ENCODE measurements at regions not wholly inside any gene's neighbourhood (a gene's known extent, or its start where the extent isn't known, plus 50 kb on each side); places are given as distances from the start of the nearest gene placed in this dataset.
"Not testable (repeated sequence)": the region's sequence is repeated elsewhere in the genome, so short reads cannot be mapped to it uniquely, and the experiment has no call there.

DNA sequence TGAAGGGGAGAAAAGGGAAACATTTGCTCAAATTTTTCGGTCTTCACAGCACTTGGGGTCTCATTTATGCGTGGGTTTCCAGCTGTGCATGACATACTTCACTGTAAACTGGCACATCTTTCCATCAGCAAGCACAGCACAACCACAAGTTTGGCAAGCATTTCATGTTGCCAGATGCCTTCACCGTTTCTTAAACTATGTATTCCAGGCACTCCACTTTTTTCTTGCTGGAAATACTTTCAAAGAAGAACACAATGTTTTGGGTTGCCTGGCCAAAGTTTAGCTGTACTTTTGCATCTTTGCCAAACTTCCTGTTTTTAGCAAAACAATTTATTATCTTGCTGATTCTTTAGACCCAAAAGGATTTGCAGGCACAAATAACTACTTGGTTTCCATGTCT, 194.6 kb upstream of the MEIS1 start:
- no peak for DNase-seq

DNA sequence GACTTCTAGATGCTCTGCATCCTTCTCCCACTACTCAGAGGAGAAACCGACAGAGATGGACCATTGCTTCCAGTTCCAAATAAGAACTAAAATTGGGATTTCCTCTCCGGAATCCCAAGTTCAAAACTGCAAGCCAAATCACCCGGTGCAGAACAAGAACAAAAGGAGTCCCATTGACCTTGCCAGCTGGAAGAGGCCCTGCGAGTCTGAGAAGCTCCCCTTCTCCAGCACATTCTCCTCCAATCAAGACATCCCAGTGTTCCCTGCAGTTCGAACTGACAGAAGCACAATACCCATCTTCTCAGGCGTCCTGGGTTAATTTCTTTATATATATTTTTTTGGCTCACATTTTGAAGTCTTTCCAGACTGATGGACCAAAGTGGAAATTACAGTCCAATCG, 195.3 kb upstream of the MEIS1 start:
- DNase-seq: no peak

DNA sequence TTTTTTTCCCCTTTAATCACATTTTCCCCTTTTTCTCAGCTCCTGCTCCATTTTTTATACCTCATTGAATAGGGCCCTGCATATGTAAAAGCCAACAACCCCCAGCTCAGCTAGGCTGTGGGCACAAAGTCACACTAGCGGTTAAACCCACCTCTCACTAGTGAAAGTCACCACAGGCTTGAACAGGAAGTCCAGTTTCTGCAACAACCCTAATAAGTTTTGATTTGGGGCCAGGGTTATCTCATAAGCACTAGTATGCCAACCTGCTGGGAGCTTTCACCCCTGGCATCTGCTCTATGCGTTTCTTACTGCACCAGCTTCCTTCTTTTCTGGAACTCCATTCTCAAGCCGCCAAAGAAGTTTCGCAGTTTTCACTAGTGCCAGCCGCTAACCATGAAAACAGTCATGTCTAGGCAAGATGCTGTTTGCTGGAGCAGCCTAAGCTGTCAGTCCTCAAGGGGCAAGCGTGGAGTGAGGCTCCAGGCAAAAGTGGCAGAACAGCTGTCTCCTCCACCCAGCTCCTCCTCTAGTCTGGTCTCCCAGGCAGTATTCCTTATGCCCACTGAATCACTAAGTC, 197.0 kb upstream of the MEIS1 start:
- no peak for DNase-seq

DNA sequence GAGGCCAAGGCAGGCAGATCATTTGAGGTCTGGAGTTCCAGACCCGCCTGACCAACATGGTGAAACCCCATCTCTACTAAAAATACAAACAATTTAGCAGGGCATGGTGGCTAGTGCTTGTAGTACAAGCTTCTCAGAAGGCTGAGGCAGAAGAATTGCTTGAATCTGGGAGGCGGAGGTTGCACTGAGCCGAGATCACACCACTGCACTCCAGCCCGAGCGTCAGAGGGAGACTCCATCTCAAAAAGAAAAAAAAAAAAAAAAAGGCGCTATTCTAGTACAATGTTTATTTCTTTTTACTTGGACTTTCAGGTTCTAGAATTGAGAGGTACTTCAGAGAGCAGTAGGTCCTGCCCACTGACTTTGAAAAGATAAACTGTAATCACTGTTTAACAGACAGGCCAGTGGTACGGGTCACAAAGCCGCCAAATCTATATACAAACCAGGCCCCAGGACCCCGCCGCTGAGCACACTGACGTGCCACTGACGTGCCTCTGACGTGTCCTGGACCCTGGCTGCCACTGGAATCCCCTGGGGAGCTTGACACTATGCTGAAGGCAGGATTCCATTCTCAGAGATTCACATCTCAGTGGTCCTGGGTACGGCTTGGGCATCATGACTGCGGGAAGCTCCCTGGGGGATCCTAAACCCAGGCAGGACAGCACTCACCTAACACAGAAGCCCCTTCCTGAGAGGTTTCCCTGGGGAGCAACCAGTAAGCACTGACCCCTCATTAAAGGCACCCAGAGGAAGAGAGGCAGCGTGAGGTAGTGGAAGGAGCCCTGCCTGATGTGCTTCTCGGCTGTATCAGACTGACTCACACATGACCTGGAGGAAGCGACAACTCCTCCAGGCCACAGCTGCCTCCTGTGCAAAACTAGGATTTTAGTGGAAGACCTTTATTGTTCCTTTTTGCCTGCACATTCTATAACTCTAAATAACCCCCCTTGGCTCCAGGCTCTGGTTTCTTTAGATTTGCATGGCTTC, 197.8 kb upstream of the MEIS1 start:
- no peak for DNase-seq

DNA sequence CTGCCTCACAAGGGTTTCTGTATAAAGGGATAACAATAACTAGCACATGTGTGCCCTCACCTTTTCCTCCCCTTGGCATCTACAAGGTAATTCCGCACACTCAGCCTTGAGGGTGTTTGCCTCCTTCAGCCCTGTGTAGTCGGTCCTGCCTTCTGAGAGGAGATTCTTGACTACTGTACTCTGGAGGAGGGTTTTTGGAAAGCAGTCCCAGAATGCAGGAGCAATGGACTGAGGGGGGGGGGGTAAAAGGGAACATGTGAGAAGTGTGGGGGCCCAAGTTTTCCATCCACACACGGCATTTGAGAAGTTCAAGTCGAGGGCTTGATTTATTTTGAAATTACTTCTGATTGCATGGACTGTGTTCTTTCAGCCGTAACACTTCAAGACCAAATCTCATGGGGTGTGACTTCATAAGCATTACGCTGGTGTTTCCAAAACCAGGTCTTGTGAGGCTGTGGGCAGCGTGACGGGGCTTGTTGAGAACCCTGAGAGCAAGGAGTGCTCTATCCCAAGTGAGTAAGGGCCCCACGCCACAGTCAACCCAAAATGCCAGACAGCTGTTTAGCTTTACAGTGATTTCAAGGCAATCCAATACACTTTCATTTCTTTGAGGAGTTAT, 198.7 kb upstream of the MEIS1 start:
- DNase-seq: no peak

DNA sequence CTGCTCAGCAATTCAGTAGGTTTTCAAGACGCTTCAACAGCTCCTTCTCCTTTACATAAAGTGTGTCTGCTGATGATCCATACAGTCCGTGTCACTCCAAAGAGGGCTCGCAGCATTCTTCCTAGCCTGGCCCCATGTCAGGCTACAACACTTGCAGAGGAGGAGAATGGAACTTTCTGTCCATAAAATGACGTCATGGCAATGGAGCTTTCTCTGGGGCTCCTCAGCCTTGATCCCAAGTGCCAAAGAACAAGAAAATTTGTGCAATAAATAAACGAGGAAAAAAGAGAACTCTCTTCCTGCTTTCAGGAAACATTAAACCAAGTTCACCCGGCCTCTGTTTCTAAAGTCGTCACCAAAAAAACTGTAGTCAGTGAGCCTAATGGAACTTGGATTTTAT, 199.5 kb upstream of the MEIS1 start:
- no peak for DNase-seq

DNA sequence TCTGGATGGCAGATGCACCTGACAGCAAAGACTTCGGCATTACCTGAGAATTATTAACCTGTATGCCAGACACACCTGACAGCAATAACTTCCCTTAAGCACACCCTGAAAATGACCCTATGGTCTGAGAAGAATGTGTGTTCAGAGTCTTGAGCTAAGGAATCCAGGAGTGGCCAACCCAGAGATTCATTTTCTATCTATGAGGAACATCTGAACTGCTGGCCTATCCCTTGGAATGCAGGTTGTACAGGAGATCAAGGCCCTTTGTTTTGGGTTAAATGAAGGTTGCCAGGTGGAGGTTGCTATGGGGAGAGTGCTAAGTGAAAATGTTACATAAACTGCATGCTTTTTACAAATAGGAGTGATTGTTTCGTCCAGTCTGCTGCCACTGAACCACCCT, 200.9 kb upstream of the MEIS1 start:
- no peak for DNase-seq

DNA sequence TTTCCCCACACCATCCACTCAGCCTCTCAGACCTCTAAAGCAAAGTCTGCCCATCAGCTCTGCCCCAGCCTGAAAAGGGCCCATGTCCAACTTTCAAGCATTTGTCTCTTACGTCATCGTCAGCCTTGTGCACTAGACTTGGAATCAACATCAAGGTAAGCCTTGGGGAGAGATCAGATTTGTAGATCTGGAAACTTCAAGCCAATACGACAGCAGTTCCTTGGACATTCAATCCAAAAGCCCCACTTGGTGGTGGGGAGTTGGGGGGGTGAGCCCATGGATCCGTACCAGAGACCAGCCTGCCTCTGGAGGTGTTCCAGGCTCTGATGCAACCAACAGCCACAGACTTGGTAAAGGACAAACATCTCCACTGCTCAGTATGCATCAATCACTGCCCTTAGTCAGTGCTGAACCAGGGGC, 206.8 kb upstream of the MEIS1 start:
- DNase-seq: no peak

DNA sequence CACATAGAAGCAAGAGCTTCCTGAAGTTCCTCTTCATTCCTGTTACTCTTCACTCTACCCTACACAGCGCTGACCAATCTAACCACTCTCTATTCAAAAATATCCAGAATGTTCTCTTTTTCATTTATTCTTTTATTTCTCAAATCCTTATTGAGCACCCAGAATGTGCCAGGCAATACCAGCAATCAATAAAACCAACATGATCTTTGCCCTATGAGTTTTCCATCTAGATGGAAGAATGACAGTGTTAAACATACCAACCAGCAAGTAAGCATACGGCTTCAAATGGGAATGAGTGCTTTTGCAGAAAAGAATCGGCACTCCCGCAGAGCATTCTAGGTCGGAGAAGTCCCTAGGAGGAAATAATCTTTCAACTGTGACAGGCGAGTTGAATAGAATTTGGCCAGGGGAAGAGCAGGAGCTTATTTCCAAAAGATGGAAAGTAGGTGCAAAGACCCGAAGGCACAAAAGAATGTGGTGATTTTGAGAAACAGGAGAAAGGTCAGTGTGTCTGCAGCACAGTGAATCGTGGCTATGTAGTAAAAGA, 217.8 kb upstream of the MEIS1 start:
- no peak for DNase-seq

DNA sequence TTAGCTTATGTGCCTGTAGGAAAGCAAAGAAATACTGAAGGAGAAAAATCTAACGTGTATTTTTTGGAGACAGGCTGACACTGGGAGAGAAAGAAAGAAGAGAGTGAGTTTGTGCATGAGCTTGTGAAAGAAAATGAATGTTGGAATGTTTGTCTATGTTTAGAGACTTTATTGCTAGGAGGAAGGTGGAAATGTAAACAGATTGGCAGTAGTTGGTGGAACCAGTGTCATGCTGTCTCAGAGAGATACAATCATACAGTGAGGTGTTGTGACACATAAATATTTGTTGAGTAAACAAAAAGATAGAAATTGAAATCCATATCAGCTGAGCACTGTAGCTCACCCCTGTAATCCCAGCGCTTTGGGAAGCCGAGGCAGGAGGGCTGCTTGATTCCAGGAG, 222.2 kb upstream of the MEIS1 start:
- no peak for DNase-seq

DNA sequence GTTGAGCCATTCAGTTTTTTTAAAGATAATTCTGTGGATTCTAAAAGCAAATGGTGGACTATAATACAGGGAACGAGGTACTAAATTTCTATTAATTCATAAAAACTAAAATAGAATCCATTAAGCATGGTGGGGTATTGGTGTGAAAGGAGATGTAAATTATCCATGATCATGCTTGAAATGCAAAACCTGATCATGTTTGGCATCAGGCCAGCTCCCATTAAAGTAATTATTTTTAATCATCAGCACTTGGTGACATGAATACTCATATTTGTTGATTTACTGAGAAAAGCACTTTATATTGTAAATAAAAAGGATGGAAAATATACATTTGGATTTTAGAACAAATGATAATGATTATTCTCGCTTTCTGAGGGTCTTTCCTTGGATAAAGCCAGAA, 232.3 kb upstream of the MEIS1 start:
- no peak for DNase-seq

DNA sequence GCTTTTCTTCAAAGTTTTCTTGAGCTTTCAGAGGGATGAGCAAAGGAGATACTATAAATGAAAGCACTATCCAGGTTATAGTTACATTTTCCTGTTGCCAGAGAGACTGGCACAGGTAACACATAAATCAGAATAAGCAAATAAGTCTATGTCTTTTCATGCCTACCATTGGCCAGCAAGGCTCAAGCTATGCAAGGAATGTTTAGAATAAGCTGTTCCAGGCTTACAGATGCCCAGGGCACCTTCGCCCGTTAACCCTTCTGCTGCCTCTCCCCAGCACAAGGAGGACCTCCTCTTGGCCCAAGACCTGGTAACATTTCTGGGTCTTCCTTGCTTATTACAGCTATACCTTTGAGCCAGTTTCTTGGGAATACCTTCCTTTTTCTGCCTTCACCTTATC, 233.7 kb upstream of the MEIS1 start:
- DNase-seq: no peak

DNA sequence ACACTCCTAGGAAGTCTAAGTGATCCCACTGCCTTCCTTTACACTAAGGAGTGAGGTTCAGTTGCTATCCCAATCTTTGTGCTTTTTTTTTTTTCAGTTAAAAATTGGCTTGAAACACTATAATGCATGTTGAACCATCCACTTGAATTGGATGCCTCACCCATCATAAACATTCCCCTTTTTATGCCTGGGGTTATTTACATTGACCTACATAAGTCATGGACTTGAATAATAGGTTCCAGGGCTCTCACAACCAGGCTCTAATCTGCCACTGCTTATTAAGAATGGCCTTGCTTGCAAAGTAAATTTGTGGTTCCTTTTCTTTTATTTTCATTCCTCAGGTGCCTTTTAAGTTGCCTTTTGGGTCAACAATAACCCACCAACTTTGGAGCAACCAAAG, 236.1 kb upstream of the MEIS1 start:
- DNase-seq: no peak

DNA sequence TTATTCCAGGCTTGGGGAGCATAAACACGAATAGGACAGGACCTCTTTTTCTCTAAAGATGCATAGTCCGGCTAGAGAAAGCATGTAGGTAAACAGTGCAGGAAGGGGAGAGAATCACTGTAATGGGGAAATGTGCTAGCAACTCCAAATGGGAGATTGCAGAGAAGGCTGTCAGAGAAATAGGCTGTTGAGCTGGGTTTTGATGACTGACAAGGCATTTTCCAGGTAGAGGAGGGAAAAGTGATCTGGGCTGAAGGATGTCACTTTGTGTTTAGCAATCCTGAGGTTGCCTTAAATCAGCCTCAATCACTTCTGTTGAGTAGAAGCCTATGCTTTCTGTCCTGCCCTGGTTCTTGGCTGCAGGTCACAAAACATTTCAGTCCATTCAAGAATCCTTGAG, 242.0 kb upstream of the MEIS1 start:
- no peak for DNase-seq

DNA sequence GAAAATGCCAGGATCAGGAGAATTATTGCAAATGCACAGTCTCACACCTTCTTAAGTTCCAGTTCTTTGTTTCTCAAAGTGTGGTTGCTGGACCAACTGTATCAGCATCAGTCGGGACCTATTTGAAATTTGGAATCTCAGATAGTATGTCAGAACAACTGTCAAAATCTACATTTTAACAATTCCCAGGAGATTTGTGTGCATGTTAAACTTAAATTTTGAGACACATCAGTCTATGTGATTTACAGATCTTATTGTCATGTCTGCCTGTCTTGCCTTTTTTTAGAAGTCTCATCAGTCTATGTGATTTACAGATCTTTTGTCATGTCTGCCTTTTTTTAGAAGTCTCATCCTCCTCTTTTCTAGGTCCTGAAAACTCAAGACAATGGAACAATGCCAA, 243.6 kb upstream of the MEIS1 start:
- no peak for DNase-seq

DNA sequence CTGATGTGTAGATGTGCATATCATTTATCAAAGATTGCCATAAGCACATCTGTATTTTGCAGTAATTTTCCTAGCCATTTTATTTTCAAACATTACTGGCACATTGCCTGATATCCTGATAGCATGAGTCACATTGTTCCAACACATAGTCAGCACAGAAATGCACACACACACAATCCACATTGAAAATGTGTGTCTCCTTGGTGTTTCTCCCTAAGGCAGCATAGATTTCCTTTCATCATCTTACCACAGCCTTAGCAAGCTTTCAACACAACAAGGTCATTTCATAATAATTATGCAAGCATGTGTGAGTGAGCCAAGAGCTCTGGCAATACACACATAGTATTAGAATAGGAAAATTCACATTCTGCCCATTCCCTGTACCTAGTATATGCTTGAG, 245.4 kb upstream of the MEIS1 start:
- DNase-seq: no peak

DNA sequence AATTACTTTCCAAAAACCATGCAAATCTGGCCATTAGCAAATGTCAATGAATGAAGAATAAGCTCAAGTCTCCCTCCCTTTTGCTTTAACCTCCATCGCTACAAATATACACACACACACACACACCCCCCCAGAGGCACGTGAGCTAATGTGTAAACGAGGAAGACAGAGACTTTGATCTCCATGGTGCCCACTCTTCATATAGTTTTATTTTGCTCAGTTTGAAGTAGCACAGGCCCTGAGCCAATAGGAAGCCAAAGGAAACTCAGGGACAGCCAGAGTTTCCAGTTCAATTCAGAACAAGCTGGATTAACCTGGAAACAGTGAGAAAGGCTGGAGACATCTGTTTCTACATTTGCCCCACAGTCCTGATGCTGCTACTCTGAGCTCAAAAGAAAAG, 248.4 kb upstream of the MEIS1 start:
- no peak for DNase-seq

DNA sequence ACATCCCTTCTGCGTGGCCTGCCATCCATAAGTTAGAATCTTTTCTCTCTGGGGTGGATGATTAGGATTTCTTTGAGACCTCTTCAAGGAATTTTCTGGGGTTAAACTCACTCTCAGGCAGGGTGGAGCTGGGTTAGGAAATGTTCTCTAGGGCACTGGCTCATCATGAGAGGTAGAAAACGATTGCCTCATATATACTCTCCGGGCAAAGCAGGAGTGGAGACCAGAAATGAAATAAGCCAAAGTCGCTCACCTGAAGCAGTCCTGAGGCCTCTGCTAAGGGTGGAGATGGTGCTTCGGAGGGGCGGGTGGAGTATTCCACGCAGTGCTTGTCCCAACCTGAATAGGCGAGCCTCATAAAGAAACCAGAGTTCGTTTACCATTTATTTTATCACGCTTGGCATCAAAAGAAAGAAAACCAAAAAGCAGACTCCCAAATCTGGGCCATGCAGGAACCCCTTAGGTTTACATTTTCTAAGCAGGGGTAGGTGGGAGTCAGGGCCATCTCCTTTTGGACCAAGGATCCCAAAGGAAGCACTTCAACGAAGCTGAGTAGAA, 249.3 kb upstream of the MEIS1 start:
- no peak for DNase-seq

DNA sequence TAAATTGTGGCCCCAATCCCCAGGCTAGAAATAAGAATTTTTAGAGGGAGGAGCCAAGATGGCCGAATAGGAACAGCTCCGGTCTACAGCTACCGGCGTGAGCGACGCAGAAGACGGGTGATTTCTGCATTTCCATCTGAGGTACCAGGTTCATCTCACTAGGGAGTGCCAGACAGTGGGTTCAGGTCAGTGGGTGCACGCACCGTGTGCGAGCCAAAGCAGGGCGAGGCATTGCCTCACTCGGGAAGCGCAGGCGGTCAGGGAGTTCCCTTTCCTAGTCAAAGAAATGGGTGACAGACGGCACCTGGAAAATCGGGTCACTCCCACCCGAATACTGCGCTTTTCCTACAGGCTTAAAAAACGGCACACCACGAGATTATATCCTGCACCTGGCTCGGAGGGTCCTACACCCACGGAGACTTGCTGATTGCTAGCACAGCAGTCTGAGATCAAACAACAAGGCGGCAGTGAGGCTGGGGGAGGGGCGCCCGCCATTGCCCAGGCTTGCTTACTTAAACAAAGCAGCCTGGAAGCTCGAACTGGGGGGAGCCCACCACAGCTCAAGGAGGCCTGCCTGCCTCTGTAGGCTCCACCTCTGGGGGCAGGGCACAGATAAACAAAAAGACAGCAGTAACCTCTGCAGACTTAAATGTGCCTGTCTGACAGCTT, 257.7 kb upstream of the MEIS1 start:
- not testable (repeated sequence) for DNase-seq

DNA sequence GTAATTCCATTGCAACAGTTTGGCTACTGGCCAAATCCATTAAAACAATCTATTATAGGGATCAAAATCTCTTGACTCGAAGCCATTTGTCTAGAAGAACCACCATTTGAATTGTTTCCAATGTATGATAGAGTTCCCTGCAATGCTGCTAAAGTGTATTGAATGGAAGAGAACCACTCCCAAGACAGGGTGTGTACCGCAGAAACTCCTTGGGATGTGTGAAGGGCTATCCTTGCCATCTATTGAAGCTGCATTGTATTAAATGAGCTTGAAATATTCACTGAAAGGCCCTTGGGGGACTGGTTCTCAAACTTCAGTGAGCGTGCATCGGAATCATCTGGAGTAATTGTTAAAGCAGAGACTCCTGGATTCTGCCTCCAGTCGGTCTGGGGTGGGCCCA, 260.4 kb upstream of the MEIS1 start:
- DNase-seq: no peak

DNA sequence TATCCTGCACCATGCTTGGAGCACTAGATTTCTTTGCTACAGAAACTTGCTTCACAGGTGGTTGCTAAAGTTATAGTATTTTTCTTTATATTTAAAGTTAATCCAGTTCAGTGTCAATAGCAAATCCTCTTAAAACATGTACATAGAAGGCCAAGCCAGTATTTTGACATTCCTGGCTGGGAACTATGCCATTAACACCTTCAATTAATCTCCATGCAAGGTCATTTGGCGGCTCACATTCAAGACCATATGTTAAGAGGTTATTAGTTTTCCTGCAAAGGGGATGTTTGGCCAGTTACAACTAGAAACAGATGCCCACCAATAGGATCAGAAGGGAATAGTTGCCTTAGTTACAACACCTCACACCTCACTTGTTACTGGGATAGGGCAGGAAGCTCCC, 261.3 kb upstream of the MEIS1 start:
- DNase-seq: no peak

DNA sequence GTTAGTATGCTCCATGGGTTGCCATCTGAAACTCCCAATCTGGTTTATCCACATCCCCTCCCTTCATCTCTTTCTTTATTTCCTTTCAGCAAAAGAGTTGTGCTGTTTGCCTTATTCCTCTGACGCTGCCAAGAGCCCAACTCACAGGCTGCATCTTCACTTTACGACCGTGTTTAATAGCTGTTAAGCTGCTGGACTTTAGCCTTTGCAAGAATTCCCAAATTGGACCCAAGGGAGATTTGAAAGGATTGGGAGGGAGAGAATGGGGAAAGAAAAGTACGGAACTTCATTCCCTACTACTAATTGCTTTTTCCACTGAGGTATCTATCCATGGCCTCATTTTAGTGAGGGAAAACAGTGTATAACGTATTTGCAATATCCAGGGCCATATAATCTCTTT, 263.4 kb upstream of the MEIS1 start:
- DNase-seq: no peak

DNA sequence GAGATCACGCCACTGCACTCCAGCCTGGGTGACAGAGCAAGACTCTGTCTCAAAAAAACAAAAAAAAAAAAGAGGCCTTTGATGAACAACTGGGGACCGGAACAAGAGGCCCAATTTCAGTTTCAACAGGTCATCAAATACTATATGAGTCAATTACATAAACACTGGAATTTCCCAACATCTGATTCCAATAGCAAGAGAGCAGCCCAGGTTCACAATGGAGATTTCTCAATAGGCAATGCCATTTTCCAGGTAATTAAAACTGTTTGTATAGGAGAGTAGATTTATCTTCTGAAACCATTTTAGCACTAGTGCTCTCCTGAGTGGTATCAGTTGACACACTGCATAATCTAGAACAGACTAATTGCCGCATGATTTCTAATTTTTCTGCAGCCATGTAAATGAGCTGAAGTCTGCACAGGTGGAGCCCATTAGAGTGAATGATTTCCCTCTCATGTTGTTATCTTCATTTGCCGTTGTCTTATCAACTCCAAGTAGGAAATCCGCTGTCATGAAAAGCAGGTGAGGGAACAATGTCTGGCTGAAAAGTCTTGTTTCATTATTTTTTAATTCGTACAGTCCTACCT, 264.1 kb upstream of the MEIS1 start:
- no peak for DNase-seq
